GM18498 (cell line): ENCODE measurements at regions not wholly inside any gene's neighbourhood (a gene's known extent, or its start where the extent isn't known, plus 50 kb on each side); places are given as distances from the start of the nearest gene placed in this dataset.
"Not testable (repeated sequence)": the region's sequence is repeated elsewhere in the genome, so short reads cannot be mapped to it uniquely, and the experiment has no call there.

Experiments
- ATAC-seq: cut with Tn5 transposase; IDR thresholded peaks from one replicate; pipeline ENCODE4 v1.9.1; 2021; ENCODE audit warnings: mild to moderate bottlenecking, moderate library complexity; ENCODE audit not compliant: unreplicated experiment

- ATAC-seq = no peak
Measured at GRCh38 chr4:181077341-181077740, 1165.9 kb upstream of the TENM3 start.

DNA sequence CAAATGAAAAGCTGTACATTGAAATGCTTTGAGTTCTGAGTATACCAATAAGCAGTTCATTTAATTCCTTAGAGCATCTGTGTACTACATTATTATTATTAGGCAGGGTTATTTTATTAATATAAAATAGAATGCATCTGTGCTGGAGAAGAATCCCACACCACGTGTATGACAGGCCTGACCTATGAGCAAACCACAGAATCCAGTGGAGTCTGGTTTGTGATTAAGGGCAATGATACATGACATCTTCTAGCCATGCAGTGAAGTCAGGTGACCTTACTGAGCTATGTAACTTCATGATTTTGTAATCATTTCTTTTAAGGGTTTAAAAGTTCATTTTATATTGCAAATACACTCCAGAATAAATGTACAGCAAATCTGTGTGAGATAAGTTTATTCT, 1165.0 kb upstream of the TENM3 start:
- no peak for ATAC-seq

DNA sequence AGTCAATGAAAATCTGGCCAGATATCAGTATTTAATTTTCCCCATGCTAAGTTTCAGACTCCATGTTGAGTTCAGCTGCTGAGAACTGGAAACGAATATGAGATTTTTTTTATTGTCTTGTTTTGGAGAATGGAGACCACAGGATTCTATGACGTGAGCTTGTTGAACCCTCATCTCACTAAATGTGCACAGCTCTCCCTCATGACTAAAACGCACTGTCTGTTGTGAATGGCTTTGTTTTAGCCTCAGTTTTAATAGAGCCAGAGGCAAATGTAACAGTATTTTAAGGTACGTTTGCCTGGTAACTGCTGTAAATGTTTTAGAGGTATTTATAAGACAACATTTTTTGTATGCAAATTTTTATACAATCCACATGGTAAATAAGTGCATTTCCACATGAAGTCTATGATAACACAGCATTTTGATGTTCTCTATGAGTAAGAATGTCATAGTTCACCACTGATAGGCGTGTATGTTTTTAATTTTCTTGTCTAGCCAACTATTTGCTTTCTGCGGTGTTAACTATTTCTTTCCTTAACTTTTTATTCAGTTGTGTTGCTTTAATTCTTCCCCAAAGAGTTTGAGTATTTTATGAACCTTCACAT, 1159.3 kb upstream of the TENM3 start:
- ATAC-seq = no peak

- ATAC-seq = no peak
Measured at GRCh38 chr4:181085557-181085956, 1157.6 kb upstream of the TENM3 start.

DNA sequence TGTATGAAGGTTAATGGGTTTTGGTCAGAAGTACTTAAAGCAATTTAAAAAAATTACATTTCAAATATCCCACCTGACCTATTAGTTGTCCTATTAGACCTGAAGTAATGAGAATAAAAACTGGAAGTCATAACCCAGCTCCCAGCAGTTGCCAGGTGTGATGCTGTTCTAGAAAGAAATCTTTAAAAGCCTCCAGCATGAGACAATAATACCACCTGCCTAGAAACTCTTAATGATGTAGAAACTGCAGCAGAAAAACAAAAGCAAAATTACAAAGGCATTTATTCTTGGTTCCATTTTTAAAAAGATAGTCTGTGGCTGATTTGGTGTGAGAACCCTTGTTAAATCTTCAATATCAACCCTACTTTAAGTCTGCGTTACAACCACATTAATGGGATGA, 1137.7 kb upstream of the TENM3 start:
- ATAC-seq = no peak

GRCh38 chr4:181106398-181106797, 1136.8 kb upstream of the TENM3 start:
- ATAC-seq = no peak

GRCh38 chr4:181108237-181108636, 1135.0 kb upstream of the TENM3 start:
- ATAC-seq = no peak

GRCh38 chr4:181119186-181119585, 1124.0 kb upstream of the TENM3 start:
- no peak for ATAC-seq

- no peak for ATAC-seq
Measured at GRCh38 chr4:181121733-181122132, 1121.5 kb upstream of the TENM3 start.

DNA sequence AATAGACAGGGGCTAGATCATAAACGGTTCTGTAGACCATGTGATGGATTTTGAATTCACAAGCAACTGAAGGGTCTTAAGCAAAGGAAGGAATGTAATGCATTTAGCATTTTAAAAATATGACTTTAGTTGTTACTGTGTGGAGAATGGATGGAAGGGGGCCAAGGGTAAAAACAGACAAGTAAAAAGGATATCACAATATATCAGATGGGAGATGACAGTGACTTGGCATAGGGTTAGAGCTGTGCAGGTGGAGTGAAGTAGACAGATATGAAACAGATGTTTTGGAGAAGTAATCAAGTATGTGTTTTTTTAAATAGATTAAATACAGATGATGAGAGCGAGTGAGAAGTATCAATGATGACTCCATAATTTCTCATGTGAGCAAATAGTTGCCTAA, 1116.0 kb upstream of the TENM3 start:
- ATAC-seq = no peak

DNA sequence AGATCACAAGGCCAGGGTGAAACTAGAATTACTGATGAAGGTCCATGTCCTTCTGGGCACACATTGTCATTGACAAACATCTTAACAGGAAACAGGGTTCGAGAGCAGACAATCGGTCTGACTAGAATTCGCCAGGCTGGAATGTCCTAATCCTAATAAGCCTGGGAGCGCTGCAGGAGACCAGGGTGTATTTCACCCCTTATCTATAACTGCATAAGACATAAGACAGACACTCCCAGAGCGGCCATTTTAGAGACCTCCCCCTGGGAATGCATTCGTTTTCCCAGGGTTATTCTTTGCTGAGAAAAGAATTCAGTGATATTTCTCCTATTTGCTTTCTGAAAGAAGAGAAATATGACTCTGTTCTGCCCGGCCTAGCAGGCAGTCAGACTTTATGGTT, 1112.9 kb upstream of the TENM3 start:
- not testable (repeated sequence) for ATAC-seq

DNA sequence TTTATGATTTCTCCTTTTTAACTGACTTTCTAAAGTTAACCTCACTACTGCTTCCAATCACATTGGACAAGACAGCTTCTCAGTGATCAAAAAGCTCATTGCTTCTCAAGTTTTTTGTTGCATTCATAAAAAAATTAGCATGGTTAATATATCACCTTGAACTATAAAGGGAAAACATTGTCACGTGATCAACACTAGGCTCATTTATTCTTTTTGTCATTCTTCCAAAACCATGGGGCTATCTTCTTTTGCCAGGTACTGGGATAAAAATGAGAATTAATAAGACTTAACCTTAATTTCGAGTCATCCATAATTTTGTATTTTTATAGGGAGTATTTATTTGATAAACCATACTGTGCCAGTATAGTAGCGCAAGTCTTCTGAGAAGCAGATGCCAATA, 1105.9 kb upstream of the TENM3 start:
- no peak for ATAC-seq

DNA sequence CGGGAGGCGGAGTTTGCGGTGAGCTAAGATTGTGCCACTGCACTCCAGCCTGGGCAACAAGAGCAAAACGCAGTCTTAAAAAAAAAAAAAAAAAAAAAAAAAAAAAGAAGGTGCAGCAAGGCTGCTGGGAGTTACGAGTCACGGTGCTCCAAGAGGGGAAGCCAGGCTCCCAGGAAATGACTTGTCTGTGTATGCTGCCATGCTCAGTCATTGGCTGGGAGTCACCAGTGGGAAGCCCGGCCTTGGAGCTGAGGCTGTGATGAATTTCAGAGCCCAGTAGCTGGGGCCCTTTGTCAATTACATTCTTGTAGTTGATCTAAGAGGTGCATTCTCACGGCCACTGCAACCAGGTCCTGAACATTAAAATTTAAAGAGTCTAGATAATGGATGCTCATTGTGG, 1105.1 kb upstream of the TENM3 start:
- no peak for ATAC-seq

- ATAC-seq = no peak
Measured at GRCh38 chr4:181140037-181140603, 1103.1 kb upstream of the TENM3 start.

GRCh38 chr4:181143250-181143854, 1099.8 kb upstream of the TENM3 start:
- ATAC-seq = peak; percentile 79

- no peak for ATAC-seq
Measured at GRCh38 chr4:181146051-181146450, 1097.2 kb upstream of the TENM3 start.

- no peak for ATAC-seq
Measured at GRCh38 chr4:181147416-181147951, 1095.7 kb upstream of the TENM3 start.

DNA sequence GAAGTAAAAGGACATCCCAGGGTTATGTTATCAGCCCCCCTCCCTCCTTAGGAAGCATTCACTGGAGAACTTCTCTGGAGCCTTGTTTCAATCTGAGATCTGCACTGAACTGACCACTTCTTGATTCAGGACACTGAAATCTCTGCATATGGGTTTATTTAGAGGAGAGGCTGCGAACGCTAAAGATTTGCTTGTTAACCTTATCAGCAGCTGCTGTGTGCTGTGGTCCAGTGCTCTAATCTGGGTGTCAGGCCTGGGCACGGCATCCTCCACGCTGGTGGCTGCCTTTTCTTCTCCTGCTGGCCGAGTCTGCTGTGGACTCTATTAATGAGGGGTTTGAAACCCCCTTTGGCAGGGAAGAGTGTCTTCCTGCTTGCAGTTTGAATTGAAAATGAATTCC, 1094.7 kb upstream of the TENM3 start:
- ATAC-seq = no peak

DNA sequence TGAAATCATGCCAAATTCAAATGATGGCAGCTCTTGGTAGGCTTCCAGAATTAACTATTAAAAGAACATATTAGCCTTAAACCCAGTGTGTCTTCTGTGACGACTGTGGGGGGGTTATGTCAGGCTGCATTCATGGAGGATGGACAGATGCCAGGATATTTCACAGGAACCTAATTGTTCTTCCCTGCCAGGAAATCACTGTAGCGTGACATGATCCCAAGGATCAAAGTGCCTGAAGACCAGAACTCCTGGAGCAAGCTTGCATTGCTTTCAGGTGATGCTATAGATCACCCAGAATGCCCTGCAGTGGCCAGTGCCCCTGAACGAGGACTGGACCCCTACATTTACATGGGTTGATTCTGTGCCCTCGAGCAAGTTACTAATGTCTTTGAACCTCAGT, 1093.0 kb upstream of the TENM3 start:
- no peak for ATAC-seq

- ATAC-seq = no peak
Measured at GRCh38 chr4:181151856-181152255, 1091.3 kb upstream of the TENM3 start.

DNA sequence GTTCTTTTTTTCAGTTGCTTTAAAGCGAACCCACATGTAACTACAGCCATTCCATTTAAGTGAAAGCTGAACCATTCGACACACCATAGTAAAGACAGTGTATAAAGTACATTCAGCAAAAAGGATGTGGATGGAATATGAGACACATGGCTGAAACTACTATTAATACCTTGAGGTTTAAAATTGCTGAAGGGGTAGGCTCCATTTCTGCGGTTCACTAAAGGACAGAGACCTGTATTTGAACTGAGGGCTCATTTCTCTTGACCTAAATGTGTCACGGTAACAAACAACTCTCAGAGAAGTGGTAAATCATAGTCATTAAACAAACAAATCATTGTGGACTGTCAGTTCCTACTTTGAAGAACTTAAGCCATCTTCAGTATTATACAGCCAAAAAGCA, 1085.6 kb upstream of the TENM3 start:
- ATAC-seq = no peak

DNA sequence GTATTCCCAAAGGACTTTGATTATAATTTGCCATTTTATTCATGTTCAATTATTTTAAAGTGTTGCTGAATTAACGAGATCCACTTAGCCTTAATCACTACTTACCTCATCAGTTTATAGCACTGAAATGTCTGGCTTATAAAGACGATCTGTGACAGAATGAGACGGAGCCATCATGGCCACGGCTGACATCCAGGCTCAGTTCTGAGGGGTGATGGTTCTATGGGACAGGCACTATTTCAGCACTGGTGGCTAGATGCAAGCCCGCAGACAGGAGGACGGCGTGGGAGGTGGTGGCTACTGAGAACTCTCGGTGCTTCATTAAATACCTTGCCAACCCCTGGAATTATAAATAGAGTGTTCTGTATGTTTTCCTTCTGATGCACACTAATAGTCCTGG, 1084.2 kb upstream of the TENM3 start:
- no peak for ATAC-seq

GRCh38 chr4:181161669-181162068, 1081.5 kb upstream of the TENM3 start:
- ATAC-seq = no peak
